ENCODE measurements at regions not wholly inside any gene's neighbourhood (a gene's known extent, or its start where the extent isn't known, plus 50 kb on each side); places are given as distances from the start of the nearest gene placed in this dataset.

GRCh38 chr13:60286707-60287106 lies 110.3 kb upstream of the TDRD3 start:
- H3K79me2 ChIP-seq (ENCODE audit: control insufficient read depth, insufficient read depth, low read length) = no peaks in the 10 kb centered on the region
- Mint-ChIP-seq H3K9me3 (ENCODE audit: insufficient read depth) (no peaks in the 10 kb centered on the region), H3K4me3 (no peak overlapping the region), H3K27ac (no peak overlapping the region), H3K4me1 (no peaks in the 10 kb centered on the region), H3K27me3 (peaks cover 9% of the 10 kb centered on the region)
- H3K4me3 ChIP-seq (ENCODE audit: control extremely low read depth in 1 of 5, extremely low read depth in 1 of 5, insufficient read depth in 1 of 5, low read depth in 2 of 5, low read length in 4 of 5) = no peak overlapping the region
- H3K9me3 ChIP-seq (ENCODE audit: control extremely low read depth in 1 of 3, control insufficient read depth in 2 of 3, insufficient read depth in 1 of 3, low read length in 2 of 3) = peaks cover 0 to 7% (median 0%) of the 10 kb centered on the region in 3 donors
- no peak for TF ChIP-seq EZH2 (IDR thresholded peaks at IDR 0.05; ENCODE audit: borderline replicate concordance, insufficient read depth, low read depth, low read length, poor library complexity, severe bottlenecking)
- no peak for TF ChIP-seq CTCF (IDR thresholded peaks at IDR 0.05)
- WGBS (ENCODE audit: insufficient coverage) = 95% methylated on average over 9 of the region's 10 CpGs
- no peak overlapping the region for H2AFZ ChIP-seq (ENCODE audit: insufficient read depth, low read depth, low read length, poor library complexity, severe bottlenecking)
- H3K4me2 ChIP-seq (replicated peaks; ENCODE audit: low read depth, low read length, poor library complexity, severe bottlenecking) = no peak overlapping the region
- no peaks in the 10 kb centered on the region for H3K4me1 ChIP-seq (ENCODE audit: control insufficient read depth in 2 of 2, insufficient read depth in 2 of 2, low read length in 2 of 2)
- no peaks in the 10 kb centered on the region for H3K36me3 ChIP-seq (replicated peaks in 1 of 2; ENCODE audit: control extremely low read depth in 1 of 2, control insufficient read depth in 1 of 2, extremely low read depth in 1 of 2, insufficient read depth in 2 of 2, low read length in 1 of 2)
- ATAC-seq (ENCODE audit: low read depth) (no peak), DNase-seq (no peak)
- H3K27ac ChIP-seq (ENCODE audit: low read length in 2 of 2) = no peak overlapping the region
- ChIA-PET POLR2A (no interaction called here), CTCF (no interaction called here)
- H3K27me3 ChIP-seq (replicated peaks in 1 of 4; ENCODE audit: control extremely low read depth in 1 of 4, control insufficient read depth in 3 of 4, insufficient read depth in 4 of 4, low read length in 3 of 4) = peaks cover 0 to 2% (median 0%) of the 10 kb centered on the region in 4 experiments
- H3K9ac ChIP-seq (ENCODE audit: low read length) = no peak overlapping the region
- no peaks in the 10 kb centered on the region for H4K20me1 ChIP-seq (ENCODE audit: control insufficient read depth, insufficient read depth, low read length, poor library complexity, severe bottlenecking)
- intact Hi-C loops (cut with micrococcal nuclease) = no loop called here

GRCh38 chr13:60288569-60288968 lies 108.5 kb upstream of the TDRD3 start:
- no peaks in the 10 kb centered on the region for H3K27me3 ChIP-seq (replicated peaks in 1 of 4; ENCODE audit: control extremely low read depth in 1 of 4, control insufficient read depth in 3 of 4, insufficient read depth in 4 of 4, low read length in 3 of 4)
- TF ChIP-seq EZH2 (IDR thresholded peaks at IDR 0.05; ENCODE audit: borderline replicate concordance, insufficient read depth, low read depth, low read length, poor library complexity, severe bottlenecking) (no peak), CTCF (IDR thresholded peaks at IDR 0.05) (no peak)
- H3K4me3 ChIP-seq (ENCODE audit: control extremely low read depth in 1 of 5, extremely low read depth in 1 of 5, insufficient read depth in 1 of 5, low read depth in 2 of 5, low read length in 4 of 5) = no peak overlapping the region
- CTCF ChIA-PET = no interaction called here
- POLR2A ChIA-PET = no interaction called here
- H3K4me2 ChIP-seq (replicated peaks; ENCODE audit: low read depth, low read length, poor library complexity, severe bottlenecking) = no peak overlapping the region
- ATAC-seq (ENCODE audit: low read depth) = no peak
- no peak overlapping the region for H3K27ac ChIP-seq (ENCODE audit: low read length in 2 of 2)
- H3K9ac ChIP-seq (ENCODE audit: low read length) = no peak overlapping the region
- H3K9me3 ChIP-seq (ENCODE audit: control extremely low read depth in 1 of 3, control insufficient read depth in 2 of 3, insufficient read depth in 1 of 3, low read length in 2 of 3) = peaks cover 0 to 7% (median 0%) of the 10 kb centered on the region in 3 donors
- no peaks in the 10 kb centered on the region for H3K36me3 ChIP-seq (replicated peaks in 1 of 2; ENCODE audit: control extremely low read depth in 1 of 2, control insufficient read depth in 1 of 2, extremely low read depth in 1 of 2, insufficient read depth in 2 of 2, low read length in 1 of 2)
- Mint-ChIP-seq H3K27ac (no peak overlapping the region), H3K27me3 (peaks cover 9% of the 10 kb centered on the region), H3K9me3 (ENCODE audit: insufficient read depth) (no peaks in the 10 kb centered on the region), H3K4me3 (no peak overlapping the region), H3K4me1 (no peaks in the 10 kb centered on the region)
- 97% methylated on average over 4 of the region's 6 CpGs for WGBS (ENCODE audit: insufficient coverage)
- no peaks in the 10 kb centered on the region for H3K79me2 ChIP-seq (ENCODE audit: control insufficient read depth, insufficient read depth, low read length)
- no peak for DNase-seq
- intact Hi-C loops (cut with micrococcal nuclease) = no loop called here
- no peaks in the 10 kb centered on the region for H4K20me1 ChIP-seq (ENCODE audit: control insufficient read depth, insufficient read depth, low read length, poor library complexity, severe bottlenecking)
- no peak overlapping the region for H2AFZ ChIP-seq (ENCODE audit: insufficient read depth, low read depth, low read length, poor library complexity, severe bottlenecking)
- H3K4me1 ChIP-seq (ENCODE audit: control insufficient read depth in 2 of 2, insufficient read depth in 2 of 2, low read length in 2 of 2) = no peaks in the 10 kb centered on the region

Data from B cell (primary cell).